ENCODE measurements at regions not wholly inside any gene's neighbourhood (a gene's known extent, or its start where the extent isn't known, plus 50 kb on each side); places are given as distances from the start of the nearest gene placed in this dataset.

- H3K9me3 ChIP-seq (ENCODE audit: low read length): no peaks in the 10 kb centered on the region
- H2AFZ ChIP-seq (ENCODE audit: low read depth, low read length): no peak overlapping the region
Observed at GRCh38 chr5:138649775-138650174, 74.6 kb upstream of the HSPA9 start.

GRCh38 chr5:138649316-138649720 lies 74.1 kb upstream of the HSPA9 start:
- no peak overlapping the region for H2AFZ ChIP-seq (ENCODE audit: low read depth, low read length)
- H3K36me3 ChIP-seq (ENCODE audit: insufficient read depth, low read length): no peaks in the 10 kb centered on the region
- H3K4me3 ChIP-seq (ENCODE audit: low read length): no peak overlapping the region
- H3K9me3 ChIP-seq (ENCODE audit: low read length): no peaks in the 10 kb centered on the region
- peaks cover 49% of the 10 kb centered on the region for H3K4me1 ChIP-seq (ENCODE audit: insufficient read depth, low read length)
- H3K27me3 ChIP-seq (ENCODE audit: insufficient read depth, low read length): no peaks in the 10 kb centered on the region

More at GRCh38 chr5:138649775-138650174, 74.6 kb upstream of the HSPA9 start:
- no peak overlapping the region for H3K4me3 ChIP-seq (ENCODE audit: low read length)
- peaks cover 54% of the 10 kb centered on the region for H3K4me1 ChIP-seq (ENCODE audit: insufficient read depth, low read length)
- no peaks in the 10 kb centered on the region for H3K36me3 ChIP-seq (ENCODE audit: insufficient read depth, low read length)
- H3K27me3 ChIP-seq (ENCODE audit: insufficient read depth, low read length): no peaks in the 10 kb centered on the region

GRCh38 chr5:138648841-138649240 lies 73.6 kb upstream of the HSPA9 start:
- Histone ChIP-seq H3K4me3 (ENCODE audit: low read length) (no peak overlapping the region), H3K36me3 (ENCODE audit: insufficient read depth, low read length) (no peaks in the 10 kb centered on the region), H3K9me3 (ENCODE audit: low read length) (no peaks in the 10 kb centered on the region), H3K27me3 (ENCODE audit: insufficient read depth, low read length) (no peaks in the 10 kb centered on the region), H2AFZ (ENCODE audit: low read depth, low read length) (no peak overlapping the region), H3K4me1 (ENCODE audit: insufficient read depth, low read length) (peaks cover 45% of the 10 kb centered on the region)

GRCh38 chr5:138647794-138648410 lies 72.7 kb upstream of the HSPA9 start:
- no peaks in the 10 kb centered on the region for H3K9me3 ChIP-seq (ENCODE audit: low read length)
- peaks cover 42% of the 10 kb centered on the region for H3K4me1 ChIP-seq (ENCODE audit: insufficient read depth, low read length)
- no peak overlapping the region for H3K4me3 ChIP-seq (ENCODE audit: low read length)
- no peaks in the 10 kb centered on the region for H3K36me3 ChIP-seq (ENCODE audit: insufficient read depth, low read length)
- H2AFZ ChIP-seq (ENCODE audit: low read depth, low read length): peak overlapping the region; percentile 1
- H3K27me3 ChIP-seq (ENCODE audit: insufficient read depth, low read length): no peaks in the 10 kb centered on the region

GRCh38 chr5:138647261-138647788 lies 72.1 kb upstream of the HSPA9 start:
- Histone ChIP-seq H2AFZ (ENCODE audit: low read depth, low read length) (no peak overlapping the region), H3K4me3 (ENCODE audit: low read length) (no peak overlapping the region), H3K4me1 (ENCODE audit: insufficient read depth, low read length) (peaks cover 42% of the 10 kb centered on the region), H3K36me3 (ENCODE audit: insufficient read depth, low read length) (no peaks in the 10 kb centered on the region), H3K9me3 (ENCODE audit: low read length) (no peaks in the 10 kb centered on the region), H3K27me3 (ENCODE audit: insufficient read depth, low read length) (no peaks in the 10 kb centered on the region)

- Histone ChIP-seq H3K27me3 (ENCODE audit: insufficient read depth, low read length) (no peaks in the 10 kb centered on the region), H2AFZ (ENCODE audit: low read depth, low read length) (no peak overlapping the region), H3K9me3 (ENCODE audit: low read length) (no peaks in the 10 kb centered on the region), H3K36me3 (ENCODE audit: insufficient read depth, low read length) (no peaks in the 10 kb centered on the region), H3K4me1 (ENCODE audit: insufficient read depth, low read length) (peaks cover 43% of the 10 kb centered on the region), H3K4me3 (ENCODE audit: low read length) (no peak overlapping the region)
Observed at GRCh38 chr5:138646671-138647070, 71.5 kb upstream of the HSPA9 start.

GRCh38 chr5:138645778-138646575 lies 70.8 kb upstream of the HSPA9 start:
- Histone ChIP-seq H2AFZ (ENCODE audit: low read depth, low read length) (no peak overlapping the region), H3K9me3 (ENCODE audit: low read length) (no peaks in the 10 kb centered on the region), H3K27me3 (ENCODE audit: insufficient read depth, low read length) (no peaks in the 10 kb centered on the region), H3K4me1 (ENCODE audit: insufficient read depth, low read length) (peaks cover 48% of the 10 kb centered on the region), H3K4me3 (ENCODE audit: low read length) (no peak overlapping the region), H3K36me3 (ENCODE audit: insufficient read depth, low read length) (no peaks in the 10 kb centered on the region)

GRCh38 chr5:138643040-138643791 lies 68.0 kb upstream of the HSPA9 start:
- Histone ChIP-seq H3K9me3 (ENCODE audit: low read length) (no peaks in the 10 kb centered on the region), H3K36me3 (ENCODE audit: insufficient read depth, low read length) (no peaks in the 10 kb centered on the region), H3K27me3 (ENCODE audit: insufficient read depth, low read length) (no peaks in the 10 kb centered on the region), H3K4me3 (ENCODE audit: low read length) (no peak overlapping the region), H3K4me1 (ENCODE audit: insufficient read depth, low read length) (peaks cover 37% of the 10 kb centered on the region), H2AFZ (ENCODE audit: low read depth, low read length) (no peak overlapping the region)

GRCh38 chr5:138641547-138642298 lies 66.5 kb upstream of the HSPA9 start:
- no peak overlapping the region for H3K4me3 ChIP-seq (ENCODE audit: low read length)
- no peak overlapping the region for H2AFZ ChIP-seq (ENCODE audit: low read depth, low read length)
- H3K9me3 ChIP-seq (ENCODE audit: low read length): no peaks in the 10 kb centered on the region
- no peaks in the 10 kb centered on the region for H3K27me3 ChIP-seq (ENCODE audit: insufficient read depth, low read length)
- peaks cover 23% of the 10 kb centered on the region for H3K4me1 ChIP-seq (ENCODE audit: insufficient read depth, low read length)
- H3K36me3 ChIP-seq (ENCODE audit: insufficient read depth, low read length): no peaks in the 10 kb centered on the region

GRCh38 chr5:138640646-138641254 lies 65.5 kb upstream of the HSPA9 start:
- Histone ChIP-seq H3K4me1 (ENCODE audit: insufficient read depth, low read length) (peaks cover 14% of the 10 kb centered on the region), H3K4me3 (ENCODE audit: low read length) (no peak overlapping the region), H3K9me3 (ENCODE audit: low read length) (no peaks in the 10 kb centered on the region), H2AFZ (ENCODE audit: low read depth, low read length) (no peak overlapping the region), H3K36me3 (ENCODE audit: insufficient read depth, low read length) (no peaks in the 10 kb centered on the region), H3K27me3 (ENCODE audit: insufficient read depth, low read length) (no peaks in the 10 kb centered on the region)

- Histone ChIP-seq H3K4me1 (ENCODE audit: insufficient read depth, low read length) (peaks cover 20% of the 10 kb centered on the region), H2AFZ (ENCODE audit: low read depth, low read length) (no peak overlapping the region), H3K4me3 (ENCODE audit: low read length) (no peak overlapping the region), H3K9me3 (ENCODE audit: low read length) (no peaks in the 10 kb centered on the region), H3K36me3 (ENCODE audit: insufficient read depth, low read length) (no peaks in the 10 kb centered on the region), H3K27me3 (ENCODE audit: insufficient read depth, low read length) (no peaks in the 10 kb centered on the region)
Observed at GRCh38 chr5:138640138-138640537, 64.9 kb upstream of the HSPA9 start.

- no peaks in the 10 kb centered on the region for H3K36me3 ChIP-seq (ENCODE audit: insufficient read depth, low read length)
- H3K4me3 ChIP-seq (ENCODE audit: low read length): no peak overlapping the region
- peaks cover 25% of the 10 kb centered on the region for H3K4me1 ChIP-seq (ENCODE audit: insufficient read depth, low read length)
- no peaks in the 10 kb centered on the region for H3K9me3 ChIP-seq (ENCODE audit: low read length)
- no peaks in the 10 kb centered on the region for H3K27me3 ChIP-seq (ENCODE audit: insufficient read depth, low read length)
- H2AFZ ChIP-seq (ENCODE audit: low read depth, low read length): no peak overlapping the region
Observed at GRCh38 chr5:138639326-138639725, 64.1 kb upstream of the HSPA9 start.

All from neuron (in vitro differentiated cells).